Mesenchymal stem cell (in vitro differentiated cells and primary cell): ENCODE measurements at regions not wholly inside any gene's neighbourhood (a gene's known extent, or its start where the extent isn't known, plus 50 kb on each side); places are given as distances from the start of the nearest gene placed in this dataset.

ENCODE experiments used
- DNase-seq: peaks from one replicate; pipeline ENCODE4 v3.0.0-alpha.2; 2013
- H2AFZ ChIP-seq: one replicate; pipeline ENCODE4 v1.6.1; 2013; ENCODE audit warnings: low read depth, mild to moderate bottlenecking, control low read depth, inconsistent platforms, low read length, moderate library complexity
- H2AK5ac ChIP-seq: 2 replicates; pipeline ENCODE4 v1.6.1; 2013; ENCODE audit warnings: low read length, moderate library complexity, mild to moderate bottlenecking, inconsistent platforms; ENCODE audit not compliant: severe bottlenecking
- H2BK120ac ChIP-seq: one replicate; pipeline ENCODE4 v1.6.1; 2013; ENCODE audit warnings: low read depth, mild to moderate bottlenecking, inconsistent platforms, low read length, moderate library complexity
- H2BK12ac ChIP-seq, 2 experiments: one replicate each; pipeline ENCODE4 v1.6.1; 2013; ENCODE audit warnings: inconsistent platforms in 2 of 2, low read length in 2 of 2, mild to moderate bottlenecking in 2 of 2, moderate library complexity in 2 of 2, control low read depth in 1 of 2
- H2BK15ac ChIP-seq: one replicate; pipeline ENCODE4 v1.6.1; 2013; ENCODE audit warnings: mild to moderate bottlenecking, low read depth, inconsistent platforms; ENCODE audit not compliant: poor library complexity, severe bottlenecking
- H2BK5ac ChIP-seq: 2 replicates; pipeline ENCODE4 v1.6.1; 2013; ENCODE audit warnings: low read depth, mild to moderate bottlenecking, low read length, control low read depth, inconsistent platforms; ENCODE audit not compliant: poor library complexity, severe bottlenecking
- H3K14ac ChIP-seq, 2 experiments: one replicate each; pipeline ENCODE4 v1.6.1; 2013; ENCODE audit warnings: inconsistent platforms in 2 of 2, low read length in 2 of 2, control low read depth in 1 of 2, mild to moderate bottlenecking in 1 of 2, moderate library complexity in 1 of 2
- H3K18ac ChIP-seq, 2 experiments: one replicate each; pipeline ENCODE4 v1.6.1; 2013; ENCODE audit warnings: inconsistent platforms in 2 of 2, low read length in 2 of 2, control low read depth in 1 of 2, low read depth in 1 of 2, mild to moderate bottlenecking in 1 of 2
- H3K23ac ChIP-seq, 2 experiments: one replicate each; pipeline ENCODE4 v1.6.1; 2013; ENCODE audit warnings: inconsistent platforms in 2 of 2, low read length in 2 of 2, mild to moderate bottlenecking in 2 of 2, moderate library complexity in 2 of 2, control low read depth in 1 of 2
- H3K27ac ChIP-seq: 2 replicates; pipeline ENCODE4 v1.5.1; 2013; ENCODE audit warnings: mild to moderate bottlenecking, moderate library complexity, low read length, control low read depth, inconsistent platforms; ENCODE audit not compliant: poor library complexity, severe bottlenecking
- H3K27me3 ChIP-seq, 2 experiments: 2 replicates each; pipeline versions ENCODE4 v1.6.1 to v1.7.0; 2013; ENCODE audit warnings: low read length in 2 of 2, mild to moderate bottlenecking in 2 of 2, moderate library complexity in 2 of 2, control low read depth in 1 of 2, inconsistent platforms in 1 of 2; ENCODE audit not compliant: control insufficient read depth in 1 of 2, insufficient read depth in 1 of 2
- H3K36me3 ChIP-seq, 2 experiments: 2 replicates each; pipeline versions ENCODE4 v1.6.1 to v1.7.0; 2013; ENCODE audit warnings: low read length in 2 of 2, control low read depth in 1 of 2, inconsistent platforms in 1 of 2, low read depth in 1 of 2, mild to moderate bottlenecking in 1 of 2; ENCODE audit not compliant: insufficient read depth in 2 of 2, control insufficient read depth in 1 of 2
- H3K4ac ChIP-seq, 2 experiments: one replicate each; pipeline ENCODE4 v1.6.1; 2013; ENCODE audit warnings: inconsistent platforms in 2 of 2, low read length in 2 of 2, mild to moderate bottlenecking in 2 of 2, moderate library complexity in 2 of 2, control low read depth in 1 of 2, low read depth in 1 of 2
- H3K4me1 ChIP-seq: 2 replicates; pipeline ENCODE4 v1.6.1; 2013; ENCODE audit warnings: low read depth, low read length, control low read depth; ENCODE audit not compliant: control insufficient read depth, insufficient read depth
- H3K4me2 ChIP-seq: 2 replicates; pipeline ENCODE4 v1.6.1; 2013; ENCODE audit warnings: low read length, mild to moderate bottlenecking, inconsistent platforms; ENCODE audit not compliant: poor library complexity, severe bottlenecking
- H3K4me3 ChIP-seq, 2 experiments: 2 replicates each; pipeline versions ENCODE4 v1.5.1 to v1.7.0; 2013; ENCODE audit warnings: low read length in 2 of 2, mild to moderate bottlenecking in 2 of 2, control low read depth in 1 of 2, low read depth in 1 of 2; ENCODE audit not compliant: insufficient read depth in 1 of 2
- H3K79me1 ChIP-seq: replicated peaks from 2 replicates; pipeline ENCODE4 v1.6.1; 2013; ENCODE audit warnings: mild to moderate bottlenecking, control low read depth, low read length, inconsistent platforms; ENCODE audit not compliant: poor library complexity, severe bottlenecking
- H3K9ac ChIP-seq: 2 replicates; pipeline ENCODE4 v1.7.0; 2013; ENCODE audit warnings: mild to moderate bottlenecking, low read length, moderate library complexity
- H3K9me3 ChIP-seq: 2 replicates; pipeline ENCODE4 v1.7.0; 2013; ENCODE audit warnings: mild to moderate bottlenecking, low read length; ENCODE audit not compliant: control insufficient read depth
- H4K8ac ChIP-seq: one replicate; pipeline ENCODE4 v1.6.1; 2013; ENCODE audit warnings: inconsistent platforms, mild to moderate bottlenecking, low read length, moderate library complexity
- H4K91ac ChIP-seq: one replicate; pipeline ENCODE4 v1.6.1; 2013; ENCODE audit warnings: mild to moderate bottlenecking, low read length, inconsistent platforms
- WGBS: methylation state at CpG from one replicate; pipeline ENCODE4 v1.1.7; 2013; ENCODE audit warnings: mixed read lengths; 5-methylcytosine and 5-hydroxymethylcytosine counted together

DNA sequence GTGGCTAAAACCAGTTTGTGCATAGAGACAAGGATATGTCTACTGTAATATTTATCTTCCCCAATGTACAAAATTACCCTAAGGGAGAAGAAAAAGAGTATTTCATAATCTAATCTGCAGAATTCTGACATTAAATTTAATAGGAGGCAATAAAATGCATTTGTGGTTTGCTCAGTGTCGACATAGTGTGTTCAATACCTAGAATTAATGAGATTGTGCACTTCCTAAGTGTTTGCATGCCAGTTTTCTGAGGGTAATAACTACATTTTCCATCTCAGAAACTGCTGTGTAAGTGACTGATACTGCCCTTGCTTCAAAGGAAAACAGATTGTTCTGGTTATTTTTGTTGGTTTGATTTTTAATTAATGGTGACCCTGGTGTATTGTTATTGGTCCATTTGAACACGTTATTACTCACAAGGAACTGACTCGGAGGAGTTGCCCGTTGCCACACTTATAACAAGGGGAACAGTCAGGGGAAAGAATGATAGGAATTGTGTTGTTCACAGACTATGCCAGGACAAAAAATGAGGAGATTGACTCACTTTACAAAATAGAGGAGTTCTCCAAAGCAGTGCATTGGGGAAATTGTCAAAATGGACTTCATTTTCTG, 960.3 kb upstream of the TMEM132C start:
- no peak overlapping the region for H2BK5ac ChIP-seq
- H3K4me1 ChIP-seq: no peaks in the 10 kb centered on the region
- H3K14ac ChIP-seq: no peak overlapping the region
- H3K79me1 ChIP-seq: no peaks in the 10 kb centered on the region
- no peak overlapping the region for H3K9ac ChIP-seq
- no peak overlapping the region for H4K91ac ChIP-seq
- no peak overlapping the region for H2AK5ac ChIP-seq
- no peaks in the 10 kb centered on the region for H3K9me3 ChIP-seq
- DNase-seq: no peak
- H3K4me2 ChIP-seq: no peak overlapping the region
- no peaks in the 10 kb centered on the region for H3K36me3 ChIP-seq
- H2BK12ac ChIP-seq: no peak overlapping the region
- WGBS: 73% methylated on average over 4 of the region's 4 CpGs
- no peaks in the 10 kb centered on the region for H3K27me3 ChIP-seq
- no peak overlapping the region for H2AFZ ChIP-seq
- no peak overlapping the region for H3K4me3 ChIP-seq
- no peak overlapping the region for H3K4ac ChIP-seq
- no peak overlapping the region for H3K27ac ChIP-seq
- no peak overlapping the region for H2BK15ac ChIP-seq
- H3K18ac ChIP-seq: no peak overlapping the region
- no peak overlapping the region for H2BK120ac ChIP-seq
- no peak overlapping the region for H3K23ac ChIP-seq
- no peak overlapping the region for H4K8ac ChIP-seq

- Histone ChIP-seq H4K8ac (no peak overlapping the region), H3K27ac (no peak overlapping the region), H4K91ac (no peak overlapping the region), H2AFZ (no peak overlapping the region), H3K4ac (no peak overlapping the region), H3K9ac (no peak overlapping the region), H3K9me3 (no peaks in the 10 kb centered on the region), H3K36me3 (no peaks in the 10 kb centered on the region), H3K4me2 (no peak overlapping the region), H3K14ac (no peak overlapping the region), H2BK12ac (no peak overlapping the region), H3K27me3 (no peaks in the 10 kb centered on the region), H2BK5ac (no peak overlapping the region), H2BK15ac (no peak overlapping the region), H2AK5ac (no peak overlapping the region), H3K23ac (no peak overlapping the region), H3K4me1 (no peaks in the 10 kb centered on the region), H3K18ac (no peak overlapping the region), H3K4me3 (no peak overlapping the region), H3K79me1 (no peaks in the 10 kb centered on the region), H2BK120ac (no peak overlapping the region)
- no peak for DNase-seq
- WGBS: 79% methylated on average over 4 of the region's 6 CpGs
These were observed 959.4 kb upstream of the TMEM132C start for GRCh38 chr12:127307528-127307927.

DNA sequence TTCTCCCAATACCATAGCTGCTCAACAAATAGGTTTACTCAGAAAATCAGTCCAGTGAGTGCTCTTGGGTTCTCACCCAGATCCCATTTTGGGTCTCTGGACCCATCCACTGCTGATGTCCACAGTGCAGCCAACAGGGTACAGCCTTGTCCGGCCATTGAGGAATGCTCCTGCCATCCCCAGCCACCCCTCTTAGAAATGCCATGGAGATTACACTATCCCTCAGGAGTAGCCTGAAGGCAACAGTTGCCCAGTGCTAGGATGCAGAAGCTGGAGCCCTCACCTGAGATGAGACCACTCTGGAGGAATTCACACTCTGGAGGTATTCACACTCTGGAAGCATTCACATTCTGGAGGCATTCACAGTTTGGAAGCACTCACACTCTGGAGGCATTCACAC, 958.8 kb upstream of the TMEM132C start:
- Histone ChIP-seq H3K9ac (no peak overlapping the region), H2BK12ac (no peak overlapping the region), H3K9me3 (no peaks in the 10 kb centered on the region), H3K4me2 (no peak overlapping the region), H3K79me1 (no peaks in the 10 kb centered on the region), H3K27ac (no peak overlapping the region), H3K4me3 (no peak overlapping the region), H2BK15ac (no peak overlapping the region), H4K91ac (no peak overlapping the region), H3K4ac (no peak overlapping the region), H3K23ac (no peak overlapping the region), H3K36me3 (no peaks in the 10 kb centered on the region), H2BK5ac (no peak overlapping the region), H3K27me3 (no peaks in the 10 kb centered on the region), H3K4me1 (no peaks in the 10 kb centered on the region), H2AK5ac (no peak overlapping the region), H2AFZ (no peak overlapping the region), H3K18ac (no peak overlapping the region), H4K8ac (no peak overlapping the region), H3K14ac (no peak overlapping the region), H2BK120ac (no peak overlapping the region)
- WGBS: 87% methylated on average over 1 of the region's 1 CpG
- no peak for DNase-seq

DNA sequence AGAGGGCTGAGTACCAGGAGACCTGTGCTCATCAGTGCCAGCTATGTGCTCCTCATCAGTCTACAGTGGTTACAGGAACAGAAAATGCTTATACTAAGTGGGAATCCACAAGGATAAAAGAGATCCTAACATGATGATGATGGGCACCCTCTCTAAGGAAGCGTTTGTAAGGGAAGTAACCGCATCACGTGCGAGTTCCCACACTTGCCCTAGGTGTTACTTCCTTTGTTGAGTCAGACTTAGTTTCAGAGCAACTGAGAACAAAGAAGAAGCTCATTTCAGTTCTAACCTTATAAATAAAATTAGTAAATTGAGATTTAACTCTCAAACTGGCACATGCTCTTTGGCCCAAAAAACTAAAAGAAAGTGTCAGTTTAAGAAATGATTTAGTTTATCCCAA, 956.4 kb upstream of the TMEM132C start:
- 69% methylated on average over 4 of the region's 4 CpGs for WGBS
- H3K79me1 ChIP-seq: no peaks in the 10 kb centered on the region

More for the DNA sequence above, 956.4 kb upstream of the TMEM132C start:
- Histone ChIP-seq H3K4ac (no peak overlapping the region), H3K23ac (no peak overlapping the region), H3K18ac (no peak overlapping the region), H3K4me3 (no peak overlapping the region), H3K4me1 (no peaks in the 10 kb centered on the region), H3K36me3 (no peaks in the 10 kb centered on the region), H4K8ac (no peak overlapping the region), H2BK120ac (no peak overlapping the region), H2BK15ac (no peak overlapping the region), H3K9ac (no peak overlapping the region), H4K91ac (no peak overlapping the region), H3K27ac (no peak overlapping the region), H2BK12ac (no peak overlapping the region), H2BK5ac (no peak overlapping the region), H3K9me3 (peaks cover 11% of the 10 kb centered on the region), H2AK5ac (no peak overlapping the region), H3K27me3 (no peaks in the 10 kb centered on the region), H3K4me2 (no peak overlapping the region), H3K14ac (no peak overlapping the region), H2AFZ (no peak overlapping the region)
- DNase-seq: no peak
